GM20000 (cell line): ENCODE measurements at regions not wholly inside any gene's neighbourhood (a gene's known extent, or its start where the extent isn't known, plus 50 kb on each side); places are given as distances from the start of the nearest gene placed in this dataset.
"Not testable (repeated sequence)": the region's sequence is repeated elsewhere in the genome, so short reads cannot be mapped to it uniquely, and the experiment has no call there.

Experiments
- DNase-seq: peaks from one replicate; pipeline ENCODE4 v3.0.0; 2012; ENCODE audit warnings: low spot score
- TF ChIP-seq, protein P1 (sequence below): IDR thresholded peaks from 2 replicates; pipeline ENCODE4 v1.5.1; 2012; ENCODE audit warnings: mild to moderate bottlenecking, control low read depth; ENCODE audit errors: extremely low read depth, missing control alignments

DNA sequence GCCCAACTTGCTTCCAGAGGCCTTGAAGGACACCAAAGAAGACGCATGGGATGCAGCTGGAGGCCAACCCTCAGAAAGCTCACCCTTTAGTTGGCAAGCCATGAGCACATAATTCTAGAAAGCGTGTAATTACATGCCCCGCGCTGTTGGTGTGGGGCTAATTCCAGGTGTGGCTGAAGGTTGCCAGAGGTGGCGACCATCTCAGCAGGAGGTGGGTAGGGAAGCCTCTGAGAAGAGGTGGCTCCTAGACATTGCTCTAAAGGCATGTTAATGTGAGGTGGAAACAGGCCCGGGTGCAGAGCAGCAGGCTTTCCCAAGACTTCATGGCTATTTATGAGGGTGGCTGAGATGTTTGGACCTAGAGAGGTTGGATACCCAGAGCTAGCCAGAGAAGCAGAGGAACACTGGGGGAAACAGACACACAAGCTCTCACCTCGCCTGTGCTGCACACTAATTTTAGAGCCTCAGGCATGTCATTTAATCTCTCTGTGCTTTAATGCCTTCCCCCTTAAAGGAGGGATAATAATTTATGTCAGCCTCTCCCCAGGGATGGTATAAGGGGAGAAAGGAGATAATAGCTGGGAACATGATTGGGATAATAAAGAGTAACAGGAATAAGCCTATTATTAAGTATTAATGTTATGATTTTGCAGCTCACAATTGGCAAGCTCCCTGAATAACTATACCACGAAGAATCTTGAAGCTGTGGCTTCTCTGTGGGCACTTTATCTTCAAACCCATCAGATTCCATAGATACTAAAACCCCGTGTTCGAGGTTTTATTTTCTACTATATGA lies 60.0 kb upstream of the HELT start:
- no peak for DNase-seq
- TF ChIP-seq, protein P1, sequence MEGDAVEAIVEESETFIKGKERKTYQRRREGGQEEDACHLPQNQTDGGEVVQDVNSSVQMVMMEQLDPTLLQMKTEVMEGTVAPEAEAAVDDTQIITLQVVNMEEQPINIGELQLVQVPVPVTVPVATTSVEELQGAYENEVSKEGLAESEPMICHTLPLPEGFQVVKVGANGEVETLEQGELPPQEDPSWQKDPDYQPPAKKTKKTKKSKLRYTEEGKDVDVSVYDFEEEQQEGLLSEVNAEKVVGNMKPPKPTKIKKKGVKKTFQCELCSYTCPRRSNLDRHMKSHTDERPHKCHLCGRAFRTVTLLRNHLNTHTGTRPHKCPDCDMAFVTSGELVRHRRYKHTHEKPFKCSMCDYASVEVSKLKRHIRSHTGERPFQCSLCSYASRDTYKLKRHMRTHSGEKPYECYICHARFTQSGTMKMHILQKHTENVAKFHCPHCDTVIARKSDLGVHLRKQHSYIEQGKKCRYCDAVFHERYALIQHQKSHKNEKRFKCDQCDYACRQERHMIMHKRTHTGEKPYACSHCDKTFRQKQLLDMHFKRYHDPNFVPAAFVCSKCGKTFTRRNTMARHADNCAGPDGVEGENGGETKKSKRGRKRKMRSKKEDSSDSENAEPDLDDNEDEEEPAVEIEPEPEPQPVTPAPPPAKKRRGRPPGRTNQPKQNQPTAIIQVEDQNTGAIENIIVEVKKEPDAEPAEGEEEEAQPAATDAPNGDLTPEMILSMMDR = no peak

DNA sequence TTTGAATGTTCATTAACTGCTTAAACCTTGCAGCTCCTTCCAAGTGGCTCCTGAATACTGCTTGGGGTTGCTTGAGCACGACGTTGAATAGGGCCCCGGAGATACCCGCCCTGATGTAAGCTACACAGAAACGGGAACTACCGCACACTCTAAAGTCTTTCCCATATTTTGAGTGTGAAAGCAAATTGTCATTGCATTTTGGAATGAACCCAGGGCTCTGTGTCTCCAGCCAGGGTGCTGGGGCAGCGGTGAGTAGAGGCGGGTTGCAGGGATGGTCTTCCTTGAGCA lies 59.4 kb upstream of the HELT start:
- TF ChIP-seq, protein P1 = no peak
- DNase-seq = no peak

DNA sequence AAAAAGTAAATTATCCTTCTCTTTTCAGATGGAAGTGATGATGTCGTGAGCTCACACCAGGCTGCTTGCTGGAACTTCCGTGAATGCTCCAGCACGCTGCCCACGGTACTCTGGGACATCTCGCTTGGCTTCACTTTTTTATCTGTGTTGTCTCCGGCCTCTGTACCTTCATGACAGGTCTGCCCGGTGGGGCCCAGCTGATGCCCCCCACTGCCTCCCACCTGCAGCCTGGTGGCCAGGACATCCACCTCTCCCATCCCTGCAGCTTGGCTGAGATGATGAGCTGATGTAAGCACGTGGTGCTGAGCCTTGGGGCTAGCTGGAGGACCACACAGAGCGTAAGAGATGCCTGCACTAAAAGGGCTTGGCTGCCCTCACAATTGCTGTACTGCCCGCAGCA lies 59.0 kb upstream of the HELT start:
- TF ChIP-seq, protein P1 = no peak
- DNase-seq = no peak

DNA sequence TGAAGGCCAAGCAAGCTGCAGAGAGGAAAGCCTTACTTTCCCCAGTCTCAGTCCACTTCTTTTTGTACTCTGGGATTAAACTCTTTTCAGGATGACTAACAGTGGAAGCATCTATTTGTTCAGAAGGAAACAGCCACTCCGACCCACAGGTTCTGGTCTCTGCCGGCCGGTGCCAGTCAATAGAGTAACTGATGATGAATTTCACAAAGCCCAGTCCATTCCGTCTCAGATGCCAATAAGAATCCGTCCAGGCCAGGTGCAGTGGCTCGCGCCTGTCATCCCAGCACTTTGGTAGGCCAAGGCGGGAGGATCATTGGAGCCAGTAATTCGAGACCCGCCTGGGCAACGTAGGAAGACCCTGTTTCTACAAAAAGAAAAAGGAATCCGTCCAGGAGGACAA lies 58.5 kb upstream of the HELT start:
- DNase-seq = no peak
- TF ChIP-seq, protein P1 = no peak

DNA sequence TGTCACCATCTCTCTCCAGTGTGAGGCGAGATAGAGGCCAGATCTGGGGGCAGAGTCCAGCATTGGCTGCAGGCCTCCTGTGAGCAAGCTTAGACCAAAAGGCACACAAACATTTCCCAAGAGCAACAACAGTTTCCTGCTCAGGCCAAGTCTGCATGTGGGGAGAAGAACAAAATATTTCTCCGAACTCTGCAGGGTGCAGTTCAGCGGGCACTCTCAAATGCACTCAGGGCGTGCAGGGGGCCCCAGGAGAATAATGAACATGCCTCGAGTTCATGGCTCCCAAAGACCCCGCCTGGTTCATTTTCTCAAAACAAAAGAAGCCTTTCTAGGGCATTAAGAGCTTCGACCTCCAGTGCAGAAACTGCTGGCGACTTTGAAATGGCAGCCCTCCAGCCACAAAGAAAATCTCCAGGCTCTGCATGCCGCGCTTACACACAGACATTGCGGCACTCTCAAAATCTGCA lies 57.8 kb upstream of the HELT start:
- TF ChIP-seq, protein P1 = no peak
- no peak for DNase-seq

DNA sequence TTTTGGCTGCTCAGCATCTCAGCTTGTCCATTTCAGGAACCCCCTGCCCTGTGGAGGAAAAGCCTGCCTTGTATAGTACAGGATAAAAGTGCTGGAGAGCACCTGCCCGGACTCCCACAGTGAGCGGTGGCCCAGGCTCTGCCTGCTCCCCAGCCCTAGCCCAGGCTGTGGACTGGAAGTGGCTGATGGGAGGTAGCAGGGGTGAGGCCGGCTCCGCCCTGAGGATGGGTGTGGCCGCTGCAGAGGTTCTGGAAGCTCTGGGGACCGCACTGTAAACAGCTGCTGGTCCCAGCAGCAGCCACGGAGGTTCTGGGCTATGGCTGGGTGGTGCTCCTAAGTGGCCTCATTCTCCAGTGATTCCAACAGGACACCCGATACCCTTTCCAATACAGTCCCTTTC lies 56.6 kb upstream of the HELT start:
- no peak for DNase-seq
- TF ChIP-seq, protein P1 = no peak

DNA sequence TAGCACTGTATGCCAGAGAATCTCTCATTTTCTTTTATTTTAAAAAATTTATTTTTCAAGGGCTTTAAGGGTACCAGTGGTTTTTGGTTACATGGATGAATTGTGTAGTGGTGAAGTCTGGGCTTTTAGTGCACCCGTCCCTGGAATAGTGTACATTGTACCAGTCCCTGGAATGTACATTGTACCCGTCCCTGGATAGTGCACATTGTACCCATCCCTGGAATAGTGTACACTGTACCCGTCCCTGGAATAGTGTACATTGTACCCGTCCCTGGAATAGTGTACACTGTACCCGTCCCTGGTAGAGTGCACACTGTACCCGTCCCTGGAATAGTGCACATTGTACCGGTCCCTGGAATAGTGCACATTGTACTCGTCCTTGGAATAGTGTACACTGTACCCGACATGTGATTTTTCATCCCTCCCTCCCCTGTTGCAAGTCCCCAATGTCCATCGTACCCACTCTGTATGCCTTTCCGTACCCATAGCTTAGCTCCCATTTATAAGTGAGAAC lies 56.1 kb upstream of the HELT start:
- TF ChIP-seq, protein P1 = no peak

DNA sequence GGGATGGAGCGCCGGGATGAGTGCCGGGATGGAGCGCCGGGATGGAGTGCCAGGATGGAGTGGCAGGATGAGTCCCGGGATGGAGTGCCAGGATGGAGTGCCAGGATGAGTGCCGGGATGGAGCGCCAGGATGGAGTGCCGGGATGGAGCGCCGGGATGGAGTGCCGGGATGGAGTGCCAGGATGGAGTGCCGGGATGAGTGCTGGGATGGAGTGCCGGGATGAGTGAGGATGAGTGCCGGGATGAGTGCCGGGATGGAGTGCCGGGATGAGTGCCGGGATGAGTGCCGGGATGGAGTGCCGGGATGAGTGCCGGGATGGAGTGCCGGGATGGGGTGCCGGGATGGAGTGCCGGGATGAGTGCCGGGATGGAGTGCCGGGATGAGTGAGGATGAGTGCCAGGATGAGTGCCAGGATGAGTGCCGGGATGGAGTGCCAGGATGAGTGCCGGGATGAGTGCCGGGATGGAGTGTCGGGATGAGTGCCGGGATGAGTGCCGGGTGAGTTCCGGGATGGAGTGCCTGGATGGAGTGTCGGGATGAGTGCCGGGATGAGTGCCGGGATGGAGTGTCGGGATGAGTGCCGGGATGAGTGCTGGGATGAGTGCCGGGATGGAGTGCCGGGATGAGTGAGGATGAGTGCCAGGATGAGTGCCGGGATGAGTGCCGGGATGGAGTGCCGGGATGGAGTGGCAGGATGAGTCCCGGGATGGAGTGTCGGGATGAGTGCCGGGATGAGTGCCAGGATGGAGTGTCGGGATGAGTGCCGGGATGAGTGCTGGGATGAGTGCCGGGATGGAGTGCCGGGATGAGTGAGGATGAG lies 52.9 kb upstream of the HELT start:
- DNase-seq = not testable (repeated sequence)

More for the DNA sequence above, 56.1 kb upstream of the HELT start:
- DNase-seq = no peak

DNA sequence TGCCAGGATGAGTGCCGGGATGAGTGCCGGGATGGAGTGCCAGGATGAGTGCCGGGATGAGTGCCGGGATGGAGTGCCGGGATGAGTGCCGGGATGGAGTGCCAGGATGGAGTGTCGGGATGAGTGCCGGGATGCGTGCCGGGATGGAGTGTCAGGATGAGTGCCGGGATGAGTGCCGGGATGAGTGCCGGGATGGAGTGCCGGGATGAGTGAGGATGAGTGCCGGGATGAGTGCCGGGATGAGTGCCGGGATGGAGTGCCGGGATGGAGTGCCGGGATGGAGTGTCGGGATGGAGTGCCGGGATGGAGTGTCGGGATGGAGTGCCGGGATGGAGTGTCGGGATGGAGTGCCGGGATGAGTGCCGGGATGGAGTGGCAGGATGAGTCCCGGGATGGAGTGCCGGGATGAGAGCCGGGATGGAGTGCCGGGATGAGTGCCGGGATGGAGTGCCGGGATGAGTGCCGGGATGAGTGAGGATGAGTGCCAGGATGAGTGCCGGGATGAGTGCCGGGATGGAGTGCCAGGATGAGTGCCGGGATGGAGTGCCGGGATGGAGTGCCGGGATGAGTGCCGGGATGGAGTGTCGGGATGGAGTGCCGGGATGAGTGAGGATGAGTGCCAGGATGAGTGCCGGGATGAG lies 52.1 kb upstream of the HELT start:
- not testable (repeated sequence) for DNase-seq

DNA sequence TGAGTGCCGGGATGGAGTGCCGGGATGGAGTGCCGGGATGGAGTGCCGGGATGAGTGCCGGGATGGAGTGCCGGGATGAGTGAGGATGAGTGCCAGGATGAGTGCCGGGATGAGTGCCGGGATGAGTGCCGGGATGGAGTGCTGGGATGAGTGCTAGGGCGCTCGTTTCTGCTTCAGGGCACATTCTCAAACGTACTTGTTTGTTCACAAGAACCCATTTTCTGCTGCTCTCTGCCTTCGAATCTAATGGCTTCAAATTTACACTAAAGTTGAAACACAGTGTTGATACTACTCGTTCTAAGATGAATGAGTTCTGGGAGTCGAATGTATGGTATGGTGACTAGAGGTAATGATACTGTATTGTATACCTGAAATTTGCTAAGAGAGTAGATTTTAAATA lies 50.6 kb upstream of the HELT start:
- not testable (repeated sequence) for DNase-seq
